ENCODE measurements at regions not wholly inside any gene's neighbourhood (a gene's known extent, or its start where the extent isn't known, plus 50 kb on each side); places are given as distances from the start of the nearest gene placed in this dataset.

- no peak for DNase-seq
These were observed 62.8 kb upstream of the PROK2 start for GRCh38 chr3:71847794-71848193.

GRCh38 chr3:71846185-71846584 is 61.2 kb upstream of the PROK2 start:
- no peak for DNase-seq

GRCh38 chr3:71843071-71843470 is 58.1 kb upstream of the PROK2 start:
- DNase-seq, result no peak

- DNase-seq, result no peak
These were observed 53.5 kb upstream of the PROK2 start for GRCh38 chr3:71838406-71838805.

Measured in NCI-H146 (cell line).